MM.1S (cell line): ENCODE measurements at regions not wholly inside any gene's neighbourhood (a gene's known extent, or its start where the extent isn't known, plus 50 kb on each side); places are given as distances from the start of the nearest gene placed in this dataset.

Source experiments
- EZH2 ChIP-seq: fragments of 300-600 bp; sonication (generic); optimal IDR thresholded peaks from 2 replicates; pipeline ENCODE3; 2017; ENCODE audit warnings: low read depth, mild to moderate bottlenecking, antibody characterized with exemption, low read length, mixed read lengths
- EZH2phosphoT487 ChIP-seq: fragments of 300-600 bp; sonication (generic); IDR thresholded peaks from 2 replicates; pipeline ENCODE4 v1.6.1; 2018; ENCODE audit warnings: antibody characterized with exemption, low read length
- TF ChIP-seq, protein P1 (sequence below): fragments of 300-600 bp; sonication (generic); IDR thresholded peaks from 2 replicates; pipeline ENCODE4 v1.5.1; 2016; ENCODE audit warnings: antibody characterized with exemption, low read length, mixed read lengths

DNA sequence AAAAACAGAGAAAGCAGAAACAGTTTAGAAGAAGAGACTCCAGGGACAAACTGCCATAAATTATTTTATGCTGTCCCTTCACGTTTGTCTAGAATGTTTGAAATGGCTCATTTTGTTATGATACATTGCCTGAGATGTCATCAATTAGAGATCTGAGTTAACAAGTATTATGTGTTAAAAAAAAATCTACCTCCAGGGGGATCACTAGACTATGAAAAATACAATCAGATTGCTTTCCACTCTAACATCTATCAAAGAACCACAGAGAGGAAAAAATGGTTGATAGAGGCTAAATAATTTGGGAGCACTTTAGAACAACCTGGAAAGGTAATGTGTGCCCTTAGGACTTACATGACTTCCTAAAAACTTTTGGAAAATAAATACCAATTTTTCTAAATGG, 103.8 kb upstream of the CCDC150 start:
- TF ChIP-seq EZH2 (no peak), EZH2phosphoT487 (no peak)
- TF ChIP-seq, protein P1, sequence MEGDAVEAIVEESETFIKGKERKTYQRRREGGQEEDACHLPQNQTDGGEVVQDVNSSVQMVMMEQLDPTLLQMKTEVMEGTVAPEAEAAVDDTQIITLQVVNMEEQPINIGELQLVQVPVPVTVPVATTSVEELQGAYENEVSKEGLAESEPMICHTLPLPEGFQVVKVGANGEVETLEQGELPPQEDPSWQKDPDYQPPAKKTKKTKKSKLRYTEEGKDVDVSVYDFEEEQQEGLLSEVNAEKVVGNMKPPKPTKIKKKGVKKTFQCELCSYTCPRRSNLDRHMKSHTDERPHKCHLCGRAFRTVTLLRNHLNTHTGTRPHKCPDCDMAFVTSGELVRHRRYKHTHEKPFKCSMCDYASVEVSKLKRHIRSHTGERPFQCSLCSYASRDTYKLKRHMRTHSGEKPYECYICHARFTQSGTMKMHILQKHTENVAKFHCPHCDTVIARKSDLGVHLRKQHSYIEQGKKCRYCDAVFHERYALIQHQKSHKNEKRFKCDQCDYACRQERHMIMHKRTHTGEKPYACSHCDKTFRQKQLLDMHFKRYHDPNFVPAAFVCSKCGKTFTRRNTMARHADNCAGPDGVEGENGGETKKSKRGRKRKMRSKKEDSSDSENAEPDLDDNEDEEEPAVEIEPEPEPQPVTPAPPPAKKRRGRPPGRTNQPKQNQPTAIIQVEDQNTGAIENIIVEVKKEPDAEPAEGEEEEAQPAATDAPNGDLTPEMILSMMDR, result no peak
